ENCODE measurements at regions not wholly inside any gene's neighbourhood (a gene's known extent, or its start where the extent isn't known, plus 50 kb on each side); places are given as distances from the start of the nearest gene placed in this dataset.

- TF ChIP-seq POLR2A (IDR thresholded peaks at IDR 0.05) (no peak), CTCF (IDR thresholded peaks at IDR 0.05) (no peak)
Measured at GRCh38 chr6:45808917-45809316, 206.7 kb downstream of the CLIC5 start.

All from lower leg skin (tissue), 3 donors.